AG09319 (cell line): ENCODE measurements at regions not wholly inside any gene's neighbourhood (a gene's known extent, or its start where the extent isn't known, plus 50 kb on each side); places are given as distances from the start of the nearest gene placed in this dataset.

ENCODE experiments used
- DNase-seq: peaks from one replicate; pipeline ENCODE4 v3.0.0-alpha.2; 2010; ENCODE audit warnings: low read depth; ENCODE audit errors: extremely low read depth
- TF ChIP-seq, protein P1 (sequence below): IDR thresholded peaks from 2 replicates; pipeline ENCODE4 v1.5.1; 2011; ENCODE audit warnings: low read depth, mild to moderate bottlenecking, inconsistent platforms, low read length, moderate library complexity

DNA sequence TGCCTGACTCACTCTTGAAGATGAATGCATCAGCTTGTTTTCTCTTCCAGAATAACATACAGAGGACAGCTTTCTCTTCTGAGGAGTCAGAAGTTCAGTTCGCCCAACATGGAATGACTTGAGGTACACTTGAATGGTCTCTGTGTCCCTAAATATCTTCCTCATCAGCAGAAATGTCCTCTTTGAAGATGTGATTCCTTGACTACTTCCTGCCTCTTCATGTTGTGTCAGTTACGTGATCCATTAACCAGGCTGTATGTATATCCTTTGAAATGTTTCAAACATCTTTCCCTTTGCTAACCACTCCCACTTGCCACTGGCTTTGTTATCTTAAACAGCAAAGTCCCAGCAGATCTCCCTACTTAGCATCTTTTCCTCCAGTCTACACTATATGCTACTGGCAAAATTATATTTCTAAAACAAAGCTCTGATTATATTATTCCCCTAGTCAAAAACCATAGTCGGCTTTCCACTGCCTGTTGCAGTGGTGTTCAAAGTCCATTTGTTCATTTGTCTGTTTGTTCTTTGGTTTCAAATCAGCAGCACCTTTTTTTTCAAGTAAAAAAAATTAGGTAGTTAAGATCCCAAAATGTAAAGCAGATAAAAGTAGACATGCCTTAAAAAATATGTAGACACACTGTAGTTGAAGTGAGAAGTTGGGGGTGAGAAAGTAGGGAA is 82.1 kb upstream of the PAK3 start:
- TF ChIP-seq, protein P1, sequence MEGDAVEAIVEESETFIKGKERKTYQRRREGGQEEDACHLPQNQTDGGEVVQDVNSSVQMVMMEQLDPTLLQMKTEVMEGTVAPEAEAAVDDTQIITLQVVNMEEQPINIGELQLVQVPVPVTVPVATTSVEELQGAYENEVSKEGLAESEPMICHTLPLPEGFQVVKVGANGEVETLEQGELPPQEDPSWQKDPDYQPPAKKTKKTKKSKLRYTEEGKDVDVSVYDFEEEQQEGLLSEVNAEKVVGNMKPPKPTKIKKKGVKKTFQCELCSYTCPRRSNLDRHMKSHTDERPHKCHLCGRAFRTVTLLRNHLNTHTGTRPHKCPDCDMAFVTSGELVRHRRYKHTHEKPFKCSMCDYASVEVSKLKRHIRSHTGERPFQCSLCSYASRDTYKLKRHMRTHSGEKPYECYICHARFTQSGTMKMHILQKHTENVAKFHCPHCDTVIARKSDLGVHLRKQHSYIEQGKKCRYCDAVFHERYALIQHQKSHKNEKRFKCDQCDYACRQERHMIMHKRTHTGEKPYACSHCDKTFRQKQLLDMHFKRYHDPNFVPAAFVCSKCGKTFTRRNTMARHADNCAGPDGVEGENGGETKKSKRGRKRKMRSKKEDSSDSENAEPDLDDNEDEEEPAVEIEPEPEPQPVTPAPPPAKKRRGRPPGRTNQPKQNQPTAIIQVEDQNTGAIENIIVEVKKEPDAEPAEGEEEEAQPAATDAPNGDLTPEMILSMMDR = no peak
- DNase-seq = no peak

DNA sequence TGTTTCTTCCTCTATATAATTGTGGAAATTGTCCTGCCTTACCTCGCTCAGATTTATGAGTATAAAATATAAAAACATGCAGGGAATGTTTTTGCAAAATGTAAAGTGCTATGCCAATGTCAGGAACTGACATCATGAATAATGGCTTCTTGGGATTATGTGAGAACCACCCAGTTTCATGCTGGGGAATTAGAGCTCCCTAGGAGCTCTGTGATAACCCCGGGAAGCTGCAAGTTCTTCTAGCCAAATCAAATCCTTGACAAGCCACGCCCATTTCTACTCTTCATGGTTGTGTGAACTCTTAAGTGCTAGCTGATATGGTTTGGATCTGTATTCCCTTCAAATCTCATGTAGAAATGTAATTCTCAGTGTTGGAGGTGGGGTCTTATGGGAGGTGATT is 85.9 kb upstream of the PAK3 start:
- DNase-seq = no peak
- TF ChIP-seq, protein P1 = no peak

DNA sequence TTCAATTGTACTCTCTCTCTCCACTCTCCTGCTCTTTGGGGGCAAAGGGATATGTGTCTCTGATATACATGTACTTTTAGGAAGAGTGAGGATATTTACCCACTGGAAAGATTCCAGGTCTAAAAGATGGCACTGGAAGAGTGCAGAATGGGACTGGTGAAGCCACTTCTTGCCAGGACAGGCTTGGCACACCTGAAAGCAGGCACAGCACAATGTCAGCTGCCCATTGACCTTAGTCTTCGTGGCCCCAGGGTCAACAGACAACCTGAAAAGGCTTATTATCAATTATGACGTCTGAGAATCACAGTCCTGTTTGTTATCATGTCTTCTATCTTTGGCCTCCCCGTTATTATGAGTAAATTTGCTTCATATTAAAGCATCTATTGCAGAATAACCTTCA is 86.7 kb upstream of the PAK3 start:
- no peak for DNase-seq
- TF ChIP-seq, protein P1 = no peak

DNA sequence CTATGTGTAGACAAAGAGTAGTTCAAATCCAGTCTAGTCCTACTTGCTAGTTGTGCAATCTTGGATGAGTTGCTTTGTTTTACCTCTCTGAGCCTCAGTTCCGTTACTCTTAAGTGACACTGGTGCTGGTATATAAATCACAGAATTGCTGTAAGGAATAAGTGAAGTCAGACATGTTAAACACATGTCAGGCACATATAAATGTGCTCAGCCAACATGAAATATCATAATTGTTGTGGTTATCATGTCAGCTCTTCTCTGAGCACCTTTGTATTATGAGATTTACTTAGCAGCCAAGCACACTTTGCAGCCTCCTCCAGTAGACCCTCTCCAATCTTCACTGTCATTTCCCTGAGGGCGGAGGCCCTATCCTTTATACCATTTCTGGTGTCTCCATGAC is 87.9 kb upstream of the PAK3 start:
- no peak for DNase-seq
- TF ChIP-seq, protein P1 = no peak

DNA sequence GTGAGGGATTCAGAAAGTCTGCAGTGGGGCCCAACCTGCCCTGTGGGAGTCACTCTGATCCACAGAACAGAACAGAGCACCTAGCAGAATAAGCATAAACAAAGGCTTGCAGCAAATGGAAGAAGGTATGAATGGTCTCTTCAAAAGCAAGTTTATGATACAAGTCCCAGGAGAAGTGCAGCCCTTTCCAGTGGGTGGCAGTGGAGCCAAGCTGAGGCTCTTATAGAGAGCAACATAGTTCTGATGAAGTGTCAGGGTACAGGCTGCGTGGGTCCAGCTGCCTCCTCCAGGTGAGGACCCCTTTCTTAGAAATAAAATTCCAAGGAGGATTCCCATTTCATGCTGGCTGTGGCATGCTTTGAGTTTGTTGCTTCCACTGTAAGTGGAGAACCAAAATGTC is 88.8 kb upstream of the PAK3 start:
- TF ChIP-seq, protein P1 = no peak
- DNase-seq = no peak

DNA sequence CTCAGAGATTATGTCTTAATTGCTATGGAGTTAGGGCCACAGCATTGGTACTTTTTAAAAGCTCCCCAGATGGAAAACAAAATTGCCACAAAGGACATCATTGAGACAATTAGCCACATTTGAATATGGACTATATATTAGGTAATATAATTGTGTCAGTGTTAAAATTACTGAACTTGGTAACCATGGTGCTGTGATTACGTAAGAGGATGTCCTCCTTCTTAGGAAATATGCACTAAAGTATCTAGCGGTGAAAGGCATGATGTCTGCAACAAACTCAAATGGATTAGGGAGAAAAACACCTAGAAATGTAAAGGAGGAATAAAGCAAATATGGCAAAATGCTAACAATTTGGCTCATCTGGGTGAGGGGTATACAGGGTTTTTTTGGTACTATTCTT is 89.9 kb upstream of the PAK3 start:
- no peak for DNase-seq
- TF ChIP-seq, protein P1 = no peak

DNA sequence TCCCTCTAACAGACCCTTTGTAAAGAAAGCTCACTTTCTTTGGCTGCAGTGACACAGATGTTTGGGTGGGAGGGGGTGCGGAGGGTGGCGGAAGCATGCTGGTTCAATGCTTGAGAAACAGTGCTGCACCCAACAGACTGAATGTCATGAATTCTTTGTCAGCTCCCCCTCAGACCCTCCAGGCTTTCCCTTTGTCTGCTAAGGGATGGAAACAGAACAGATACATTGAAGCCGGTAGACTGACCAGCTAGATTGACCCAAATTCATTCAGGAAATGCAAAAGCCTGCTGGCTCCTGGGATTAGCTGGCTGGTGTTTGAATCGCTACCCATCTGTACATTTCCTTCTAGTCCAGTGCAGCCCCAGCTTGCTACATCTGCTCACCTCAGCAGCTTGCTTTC is 90.8 kb upstream of the PAK3 start:
- TF ChIP-seq, protein P1 = no peak
- DNase-seq = no peak
